A549 (cell line): ENCODE measurements at regions not wholly inside any gene's neighbourhood (a gene's known extent, or its start where the extent isn't known, plus 50 kb on each side); places are given as distances from the start of the nearest gene placed in this dataset.

Source experiments
- CTCF ChIP-seq: fragments of >200 bp; sonication (Bioruptor Twin); formaldehyde crosslinking; IDR thresholded peaks from 3 replicates; pipeline ENCODE4 v1.5.1; 2016
- EP300 ChIP-seq, 2 experiments: fragments of >200 bp; sonication (Bioruptor Twin); formaldehyde crosslinking; IDR thresholded peaks; 2 replicates in 1 of 2; 3 replicates in 1 of 2; pipeline ENCODE4 v1.6.1; 2016 to 2017
- KDM1A ChIP-seq: fragments of 200-600 bp; sonication (generic); IDR thresholded peaks from 2 replicates; pipeline ENCODE4 v1.6.1; 2016; ENCODE audit warnings: low read depth, mild to moderate bottlenecking
- MYC ChIP-seq: IDR thresholded peaks from 2 replicates; pipeline ENCODE4 v1.6.1; 2012; ENCODE audit warnings: mild to moderate bottlenecking, inconsistent platforms, low read length, improper control_type of control experiment, borderline replicate concordance
- RCOR1 ChIP-seq: fragments of 150-350 bp; IDR thresholded peaks from 2 replicates; pipeline ENCODE4 v1.6.1; 2014; ENCODE audit warnings: antibody characterized with exemption, low read length, low read depth
- RNF2 ChIP-seq: fragments of 200-600 bp; sonication (generic); IDR thresholded peaks from 2 replicates; pipeline ENCODE4 v1.6.1; 2016; ENCODE audit warnings: low read depth, mild to moderate bottlenecking, antibody characterized with exemption, moderate library complexity, borderline replicate concordance
- SREBF2 ChIP-seq: fragments of 450-650 bp; IDR thresholded peaks from 2 replicates; pipeline ENCODE4 v1.6.1; 2014; ENCODE audit warnings: mild to moderate bottlenecking, moderate library complexity
- ZFP36 ChIP-seq: fragments of 450-650 bp; IDR thresholded peaks from 2 replicates; pipeline ENCODE4 v1.6.1; 2014; ENCODE audit warnings: borderline replicate concordance; ENCODE audit not compliant: partially characterized antibody

- no peak for TF ChIP-seq SREBF2
- no peak for TF ChIP-seq ZFP36
- no peak for TF ChIP-seq RCOR1
- no peak for TF ChIP-seq CTCF
- no peak for TF ChIP-seq MYC
- TF ChIP-seq EP300 (IDR thresholded peaks at IDR 0.05), result no peak
- no peak for TF ChIP-seq KDM1A
- TF ChIP-seq RNF2, result no peak
Measured at GRCh38 chr6:19668710-19669109, 168.5 kb upstream of the ID4 start.
